Thyroid gland (tissue), 4 donors: ENCODE measurements at regions not wholly inside any gene's neighbourhood (a gene's known extent, or its start where the extent isn't known, plus 50 kb on each side); places are given as distances from the start of the nearest gene placed in this dataset.

Experiments
- DNase-seq, 2 donors: peaks; one replicate each; pipeline ENCODE4 v3.0.0-alpha.2; 2019
- H3K27ac ChIP-seq, 3 donors: fragments of 200-600 bp; sonication (generic); 1 replicate in 2 of 3; 2 replicates in 1 of 3; pipeline ENCODE4 v1.5.1; 2016 to 2019; ENCODE audit warnings: mild to moderate bottlenecking in 1 of 3, moderate library complexity in 1 of 3
- H3K27me3 ChIP-seq: fragments of 200-600 bp; sonication (generic); one replicate; pipeline ENCODE4 v1.5.1; 2019
- H3K36me3 ChIP-seq, 2 donors: fragments of 200-600 bp; sonication (generic); one replicate each; pipeline ENCODE4 v1.5.1; 2016 to 2019
- H3K4me1 ChIP-seq, 2 donors: fragments of 200-600 bp; sonication (generic); one replicate each; pipeline ENCODE4 v1.5.1; 2017 to 2019
- H3K4me3 ChIP-seq, 3 donors: fragments of 200-600 bp; sonication (generic); replicated peaks in 1 of 3; 1 replicate in 2 of 3; 2 replicates in 1 of 3; pipeline ENCODE4 v1.5.1; 2016; ENCODE audit warnings: mild to moderate bottlenecking in 1 of 3
- H3K9me3 ChIP-seq: fragments of 200-600 bp; sonication (generic); one replicate; pipeline ENCODE4 v1.5.1; 2017
- CTCF ChIP-seq, 6 experiments: fragments of 200-600 bp in 3 of 6; fragments of 450-650 bp in 3 of 6; sonication (generic) in 3 of 6; IDR thresholded peaks; one replicate each; pipeline ENCODE4 v1.5.1; 2016 to 2019; ENCODE audit warnings: antibody characterized with exemption in 6 of 6, mild to moderate bottlenecking in 2 of 6, inconsistent platforms in 1 of 6, moderate library complexity in 1 of 6
- POLR2A ChIP-seq, 2 donors: fragments of 450-650 bp; IDR thresholded peaks; one replicate each; pipeline ENCODE4 v1.6.1; 2017; ENCODE audit warnings: antibody characterized with exemption in 2 of 2, mild to moderate bottlenecking in 2 of 2, moderate library complexity in 1 of 2
- WGBS, 2 donors: methylation state at CpG; one replicate each; pipeline ENCODE4 v1.1.5; 2017; 5-methylcytosine and 5-hydroxymethylcytosine counted together
- intact Hi-C: fragments of 100-400 bp; cut with DNase I; formaldehyde crosslinking; loops from one replicate; pipeline ENCODE4 v1.15.1; 2023

DNA sequence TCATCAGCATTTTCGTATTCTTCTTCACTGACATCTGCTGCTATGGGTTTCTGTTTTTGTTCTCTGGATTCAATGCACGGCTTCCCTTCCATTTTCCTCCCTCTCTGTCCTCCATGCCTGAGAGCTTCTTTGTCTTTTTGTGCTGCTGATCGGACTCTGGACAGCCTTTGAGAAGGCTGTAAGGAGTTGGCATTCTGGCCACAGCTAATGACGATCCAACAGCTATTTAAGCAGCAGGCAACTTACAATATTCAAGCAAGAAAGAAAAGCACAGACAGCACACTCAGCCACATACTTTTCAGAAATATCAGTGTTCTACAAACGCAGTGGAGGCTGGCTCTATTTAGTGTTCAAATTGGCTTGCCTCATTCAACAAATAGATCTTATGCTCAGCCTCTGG, 60.9 kb upstream of the ZC3H12C start:
- no peak for DNase-seq
- H3K27me3 ChIP-seq, result no peaks in the 10 kb centered on the region
- no peaks in the 10 kb centered on the region for H3K9me3 ChIP-seq
- no peak overlapping the region for H3K4me3 ChIP-seq
- 70 to 72% methylated on average over 5 of the region's 5 CpGs for WGBS, 2 donors
- no peaks in the 10 kb centered on the region for H3K36me3 ChIP-seq
- no peak overlapping the region for H3K27ac ChIP-seq
- TF ChIP-seq POLR2A (IDR thresholded peaks at IDR 0.05) (no peak), CTCF (IDR thresholded peaks at IDR 0.05) (no peak)
- peaks cover 0 to 7% of the 10 kb centered on the region in 2 donors for H3K4me1 ChIP-seq
- intact Hi-C loops, result no loop called here

- Histone ChIP-seq H3K9me3 (no peaks in the 10 kb centered on the region), H3K4me1 (no peaks in the 10 kb centered on the region), H3K36me3 (no peaks in the 10 kb centered on the region), H3K27ac (no peak overlapping the region), H3K27me3 (no peaks in the 10 kb centered on the region), H3K4me3 (no peak overlapping the region)
- DNase-seq, result no peak
- TF ChIP-seq CTCF (IDR thresholded peaks at IDR 0.05) (no peak), POLR2A (IDR thresholded peaks at IDR 0.05) (no peak)
- WGBS, 2 donors, result 81 to 89% methylated on average over 1 of the region's 1 CpG
- intact Hi-C loops, result no loop called here
Observed at GRCh38 chr11:110032957-110033570, 60.1 kb upstream of the ZC3H12C start.

- 66 to 69% methylated on average over 4 of the region's 4 CpGs for WGBS, 2 donors
- no peaks in the 10 kb centered on the region for H3K9me3 ChIP-seq
- H3K27ac ChIP-seq, result no peak overlapping the region
- no peaks in the 10 kb centered on the region for H3K4me1 ChIP-seq
- H3K27me3 ChIP-seq, result no peaks in the 10 kb centered on the region
- no peak for TF ChIP-seq POLR2A (IDR thresholded peaks at IDR 0.05)
- TF ChIP-seq CTCF (IDR thresholded peaks at IDR 0.05), result no peak
- intact Hi-C loops, result no loop called here
- no peak overlapping the region for H3K4me3 ChIP-seq
- DNase-seq, result no peak
- H3K36me3 ChIP-seq, result no peaks in the 10 kb centered on the region
Observed at GRCh38 chr11:110034806-110035205, 58.4 kb upstream of the ZC3H12C start.

DNA sequence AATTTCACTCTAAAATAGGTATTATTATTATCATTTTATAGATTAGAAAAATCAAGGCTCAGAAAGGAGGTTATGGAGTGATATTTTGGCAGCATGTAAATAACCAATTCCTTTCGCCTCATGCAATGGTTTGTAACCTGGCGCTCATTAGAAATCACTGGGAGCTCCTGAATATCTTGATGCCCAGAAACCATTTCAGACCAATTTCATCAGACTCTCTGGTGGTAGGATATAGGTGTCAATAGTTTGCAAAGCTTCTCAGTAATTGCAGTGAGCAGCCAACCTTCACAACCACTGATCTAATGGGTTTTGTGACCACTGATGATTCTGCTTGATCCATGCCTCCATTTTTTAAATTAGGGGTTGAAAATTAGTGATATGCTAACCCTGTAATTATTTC, 57.8 kb upstream of the ZC3H12C start:
- H3K36me3 ChIP-seq, result no peaks in the 10 kb centered on the region
- TF ChIP-seq POLR2A (IDR thresholded peaks at IDR 0.05), result no peak
- no peak for TF ChIP-seq CTCF (IDR thresholded peaks at IDR 0.05)
- no peak overlapping the region for H3K27ac ChIP-seq
- no peak overlapping the region for H3K4me3 ChIP-seq
- H3K4me1 ChIP-seq, result no peaks in the 10 kb centered on the region
- no peaks in the 10 kb centered on the region for H3K27me3 ChIP-seq
- H3K9me3 ChIP-seq, result no peaks in the 10 kb centered on the region
- 49 to 79% methylated on average over 2 of the region's 2 CpGs for WGBS, 2 donors
- intact Hi-C loops, result no loop called here
- no peak for DNase-seq

DNA sequence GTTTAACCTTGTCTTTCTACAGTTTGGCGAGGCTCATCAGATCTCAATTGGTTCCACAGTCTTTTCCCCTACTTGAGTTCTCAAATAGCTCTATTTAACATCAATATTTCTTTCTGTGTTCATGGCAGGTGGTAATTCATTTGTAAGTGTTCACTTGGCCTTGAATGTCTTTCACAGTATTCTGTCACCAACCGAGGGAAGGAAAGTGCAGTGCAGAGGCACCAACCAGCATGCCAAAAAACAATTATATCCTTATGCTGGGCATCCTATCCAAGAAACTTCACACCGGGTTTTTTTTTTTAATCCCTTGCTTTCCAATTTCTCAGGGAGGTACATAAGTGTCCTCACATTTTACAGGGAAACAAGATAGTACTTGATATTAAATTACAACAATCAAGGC, 55.0 kb upstream of the ZC3H12C start:
- Histone ChIP-seq H3K4me3 (no peak overlapping the region), H3K4me1 (no peaks in the 10 kb centered on the region), H3K27ac (no peak overlapping the region), H3K27me3 (no peaks in the 10 kb centered on the region), H3K9me3 (no peaks in the 10 kb centered on the region), H3K36me3 (no peaks in the 10 kb centered on the region)
- intact Hi-C loops, result no loop called here
- TF ChIP-seq CTCF (IDR thresholded peaks at IDR 0.05) (no peak), POLR2A (IDR thresholded peaks at IDR 0.05) (no peak)
- no peak for DNase-seq
- 67 to 74% methylated on average over 3 of the region's 3 CpGs for WGBS, 2 donors
